ENCODE measurements at regions not wholly inside any gene's neighbourhood (a gene's known extent, or its start where the extent isn't known, plus 50 kb on each side); places are given as distances from the start of the nearest gene placed in this dataset.
A peak's percentile ranks its signal among the peaks of the same experiment; 100 is the strongest.
"Not testable (repeated sequence)": the region's sequence is repeated elsewhere in the genome, so short reads cannot be mapped to it uniquely, and the experiment has no call there.

GRCh38 chr6:144397141-144397540 lies 112.0 kb downstream of the UTRN start:
- no peak for FAIRE-seq

GRCh38 chr6:144400321-144400720 lies 115.2 kb downstream of the UTRN start:
- no peak for FAIRE-seq

GRCh38 chr6:144401736-144402733 lies 116.9 kb downstream of the UTRN start:
- no peak for FAIRE-seq

GRCh38 chr6:144402750-144403149 lies 117.6 kb downstream of the UTRN start:
- FAIRE-seq: no peak

GRCh38 chr6:144405163-144405562 lies 120.0 kb downstream of the UTRN start:
- peak; percentile 83 for FAIRE-seq

GRCh38 chr6:144406796-144407195 lies 121.7 kb downstream of the UTRN start:
- no peak for FAIRE-seq

- FAIRE-seq: peak; percentile 60
Measured at GRCh38 chr6:144408161-144408560, 123.0 kb downstream of the UTRN start.

- FAIRE-seq: no peak
Measured at GRCh38 chr6:144410059-144410458, 124.9 kb downstream of the UTRN start.

- not testable (repeated sequence) for FAIRE-seq
Measured at GRCh38 chr6:144410574-144410973, 125.4 kb downstream of the UTRN start.

GRCh38 chr6:144411531-144412165 lies 126.5 kb downstream of the UTRN start:
- FAIRE-seq: no peak

GRCh38 chr6:144413418-144413817 lies 128.3 kb downstream of the UTRN start:
- no peak for FAIRE-seq

- no peak for FAIRE-seq
Measured at GRCh38 chr6:144415014-144415413, 129.9 kb downstream of the UTRN start.

- FAIRE-seq: no peak
Measured at GRCh38 chr6:144415835-144416237, 130.7 kb downstream of the UTRN start.

- no peak for FAIRE-seq
Measured at GRCh38 chr6:144416244-144416643, 131.1 kb downstream of the UTRN start.

- FAIRE-seq: no peak
Measured at GRCh38 chr6:144416773-144417172, 131.6 kb downstream of the UTRN start.

GRCh38 chr6:144417681-144418080 lies 132.5 kb downstream of the UTRN start:
- FAIRE-seq: no peak

GRCh38 chr6:144418959-144419545 lies 133.9 kb downstream of the UTRN start:
- FAIRE-seq: no peak

GRCh38 chr6:144423167-144423566 lies 138.0 kb downstream of the UTRN start:
- FAIRE-seq: no peak

- no peak for FAIRE-seq
Measured at GRCh38 chr6:144429753-144430152, 144.6 kb downstream of the UTRN start.

GRCh38 chr6:144433446-144433845 lies 148.3 kb downstream of the UTRN start:
- not testable (repeated sequence) for FAIRE-seq

GRCh38 chr6:144434308-144434990 lies 149.3 kb downstream of the UTRN start:
- FAIRE-seq: no peak

- no peak for FAIRE-seq
Measured at GRCh38 chr6:144435602-144436426, 150.7 kb downstream of the UTRN start.
